Coronary artery (tissue), 2 donors: ENCODE measurements at regions not wholly inside any gene's neighbourhood (a gene's known extent, or its start where the extent isn't known, plus 50 kb on each side); places are given as distances from the start of the nearest gene placed in this dataset.

Experiments
- DNase-seq: peaks from one replicate; pipeline ENCODE4 v3.0.0-alpha.2; 2017; ENCODE audit warnings: low spot score
- H3K27ac ChIP-seq, 2 donors: fragments of 200-600 bp; sonication (generic); one replicate each; pipeline ENCODE4 v1.5.1; 2016 to 2019
- H3K4me3 ChIP-seq: fragments of 200-600 bp; sonication (generic); 2 replicates; pipeline ENCODE4 v1.5.1; 2016; ENCODE audit warnings: mild to moderate bottlenecking, moderate library complexity
- TF ChIP-seq, protein P1 (sequence below): fragments of 200-600 bp; sonication (generic); IDR thresholded peaks from one replicate; pipeline ENCODE4 v1.5.1; 2019; ENCODE audit warnings: antibody characterized with exemption

DNA sequence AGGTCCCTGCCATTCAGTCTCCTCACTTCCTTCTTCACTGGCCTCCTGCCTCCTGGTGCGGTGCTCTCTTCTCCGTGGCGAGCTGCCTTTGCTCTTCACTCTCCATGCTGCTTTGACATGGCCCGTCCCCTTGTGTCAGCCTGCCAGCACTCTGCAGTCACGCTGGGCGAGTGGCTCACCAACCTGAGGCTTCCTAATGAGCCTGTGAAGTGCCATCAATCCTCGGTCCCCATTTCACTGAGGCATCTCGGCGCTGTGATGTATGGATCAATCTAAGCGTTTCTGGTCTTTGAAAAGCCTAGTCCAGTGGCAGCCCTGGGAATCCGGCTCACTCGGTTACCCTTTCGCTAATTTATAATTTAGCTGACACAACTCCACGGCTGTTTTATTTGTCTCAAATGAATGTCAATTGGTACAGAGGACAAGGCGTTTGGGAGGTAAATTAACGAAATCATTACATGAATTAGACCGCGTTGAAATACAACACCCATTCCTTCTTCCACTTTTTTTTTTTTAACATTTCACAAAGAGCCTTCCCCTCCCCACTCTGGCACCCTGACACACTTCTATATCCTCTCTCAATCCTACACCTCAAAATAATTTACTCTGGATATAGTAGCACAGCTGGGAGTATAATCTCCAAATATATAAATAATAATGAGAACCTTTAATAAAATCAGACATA, 610.7 kb downstream of the TMEM114 start:
- Histone ChIP-seq H3K27ac (no peak overlapping the region), H3K4me3 (no peak overlapping the region)
- TF ChIP-seq, protein P1, sequence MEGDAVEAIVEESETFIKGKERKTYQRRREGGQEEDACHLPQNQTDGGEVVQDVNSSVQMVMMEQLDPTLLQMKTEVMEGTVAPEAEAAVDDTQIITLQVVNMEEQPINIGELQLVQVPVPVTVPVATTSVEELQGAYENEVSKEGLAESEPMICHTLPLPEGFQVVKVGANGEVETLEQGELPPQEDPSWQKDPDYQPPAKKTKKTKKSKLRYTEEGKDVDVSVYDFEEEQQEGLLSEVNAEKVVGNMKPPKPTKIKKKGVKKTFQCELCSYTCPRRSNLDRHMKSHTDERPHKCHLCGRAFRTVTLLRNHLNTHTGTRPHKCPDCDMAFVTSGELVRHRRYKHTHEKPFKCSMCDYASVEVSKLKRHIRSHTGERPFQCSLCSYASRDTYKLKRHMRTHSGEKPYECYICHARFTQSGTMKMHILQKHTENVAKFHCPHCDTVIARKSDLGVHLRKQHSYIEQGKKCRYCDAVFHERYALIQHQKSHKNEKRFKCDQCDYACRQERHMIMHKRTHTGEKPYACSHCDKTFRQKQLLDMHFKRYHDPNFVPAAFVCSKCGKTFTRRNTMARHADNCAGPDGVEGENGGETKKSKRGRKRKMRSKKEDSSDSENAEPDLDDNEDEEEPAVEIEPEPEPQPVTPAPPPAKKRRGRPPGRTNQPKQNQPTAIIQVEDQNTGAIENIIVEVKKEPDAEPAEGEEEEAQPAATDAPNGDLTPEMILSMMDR: no peak
- DNase-seq: no peak

DNA sequence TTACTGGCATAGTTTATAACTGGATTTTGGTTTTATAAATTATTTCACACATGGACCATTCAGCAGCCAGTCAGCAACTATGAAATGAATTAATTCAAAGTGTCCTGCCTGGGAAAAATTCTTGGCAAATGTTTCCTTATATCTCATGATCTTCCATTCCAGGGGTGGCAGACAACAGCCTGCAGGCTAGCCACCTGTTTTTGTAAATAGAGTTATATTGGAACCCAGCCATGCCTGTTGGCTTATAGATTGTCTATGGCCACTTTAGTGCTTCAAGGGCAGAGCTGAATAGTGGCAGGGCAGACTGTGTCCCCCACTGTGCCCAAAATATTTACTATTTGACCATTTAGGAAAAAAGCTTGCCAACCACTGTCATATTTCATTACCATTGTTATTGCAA, 613.7 kb downstream of the TMEM114 start:
- TF ChIP-seq, protein P1: no peak
- Histone ChIP-seq H3K27ac (no peak overlapping the region), H3K4me3 (no peak overlapping the region)
- DNase-seq: no peak

DNA sequence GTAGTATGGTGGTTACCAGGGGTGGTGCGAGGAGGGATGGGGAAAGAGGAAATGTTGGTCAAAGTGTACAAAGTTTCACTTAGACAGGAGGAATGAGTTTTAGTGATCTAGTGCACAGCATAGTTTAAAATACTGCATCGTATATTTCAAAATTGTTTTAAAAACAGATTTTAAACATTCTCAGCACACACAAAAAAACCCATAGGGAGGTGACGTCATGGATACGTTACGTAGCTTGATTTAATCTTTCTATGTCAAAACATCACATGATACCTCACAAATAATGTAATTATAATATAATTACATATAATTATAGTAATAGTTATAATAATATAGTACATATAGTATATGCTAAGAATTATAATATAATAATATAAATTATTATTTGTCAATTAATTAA, 614.2 kb downstream of the TMEM114 start:
- H3K4me3 ChIP-seq: no peak overlapping the region
- H3K27ac ChIP-seq: no peak overlapping the region
- no peak for DNase-seq
- TF ChIP-seq, protein P1: no peak

DNA sequence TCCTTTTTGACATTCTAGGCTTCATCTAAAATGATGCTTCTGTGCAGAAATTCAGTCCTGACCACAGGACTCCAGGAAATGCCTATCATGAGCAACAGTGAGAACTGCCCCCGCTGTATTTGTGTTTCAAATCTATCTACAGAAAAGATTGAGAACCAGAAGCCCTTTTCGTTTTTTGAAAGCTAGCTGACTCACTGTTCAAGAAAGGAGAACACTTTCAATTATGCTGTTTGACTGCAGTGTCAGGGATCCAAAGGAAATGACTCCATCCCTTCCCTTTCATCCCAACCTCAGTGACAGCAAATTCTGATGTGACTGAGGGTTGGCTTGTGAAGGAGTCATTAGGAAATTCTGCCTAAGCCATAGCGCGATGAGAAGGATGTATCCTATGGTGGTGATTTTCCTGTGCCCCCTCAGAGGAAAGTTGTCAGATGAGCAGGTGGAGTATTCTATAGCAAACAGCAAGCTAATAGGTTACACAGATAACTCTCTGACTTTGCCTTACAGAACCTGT, 622.3 kb downstream of the TMEM114 start:
- no peak overlapping the region for H3K4me3 ChIP-seq
- TF ChIP-seq, protein P1: no peak
- H3K27ac ChIP-seq: no peak overlapping the region
- DNase-seq: no peak

DNA sequence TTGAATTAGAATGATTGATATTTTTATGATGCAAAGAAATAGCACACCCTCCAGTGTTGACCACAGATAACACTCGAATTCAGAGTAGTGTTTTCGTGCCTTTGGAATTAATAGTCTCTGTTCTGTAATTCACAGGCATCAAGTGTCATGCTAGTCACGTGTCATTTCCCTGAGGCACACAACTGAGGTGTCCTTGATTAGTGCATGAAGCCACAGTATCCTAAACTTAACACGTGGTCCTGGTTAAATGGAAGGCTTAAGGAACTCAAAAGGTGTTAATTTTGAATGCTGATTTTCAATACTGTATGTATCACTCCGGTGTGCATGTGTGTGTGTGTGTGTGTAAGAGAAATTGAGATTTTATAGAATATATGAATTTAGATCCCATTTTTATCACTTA, 625.6 kb downstream of the TMEM114 start:
- Histone ChIP-seq H3K27ac (no peak overlapping the region), H3K4me3 (no peak overlapping the region)
- TF ChIP-seq, protein P1: no peak
- no peak for DNase-seq

DNA sequence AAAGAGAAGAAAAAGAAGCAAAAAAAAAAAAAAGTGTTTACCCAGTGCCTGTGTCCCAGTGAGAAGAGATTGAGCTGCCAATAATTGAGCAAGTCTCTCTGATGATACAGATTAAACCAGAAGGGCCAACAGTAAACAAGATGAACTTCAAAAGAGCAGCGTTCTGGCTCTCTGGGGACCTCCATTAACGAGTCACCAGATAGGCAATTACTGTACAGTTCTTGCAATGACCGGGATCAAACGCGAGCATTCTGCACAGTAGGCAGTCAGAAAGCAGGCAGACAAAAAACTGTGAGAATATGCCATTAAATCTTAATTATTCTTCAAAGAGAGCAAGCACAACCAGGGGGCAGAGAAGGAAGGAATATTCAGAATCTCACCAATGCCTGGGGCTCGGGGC, 626.1 kb downstream of the TMEM114 start:
- Histone ChIP-seq H3K4me3 (no peak overlapping the region), H3K27ac (no peak overlapping the region)
- no peak for DNase-seq
- TF ChIP-seq, protein P1: no peak
